ENCODE measurements at regions not wholly inside any gene's neighbourhood (a gene's known extent, or its start where the extent isn't known, plus 50 kb on each side); places are given as distances from the start of the nearest gene placed in this dataset.

- DNase-seq (ENCODE audit: low spot score), result no peak
- no peak overlapping the region for H3K9ac ChIP-seq (ENCODE audit: low read depth in 1 of 2, low read length in 2 of 2)
- H3K9me3 ChIP-seq (ENCODE audit: control insufficient read depth in 4 of 4, low read length in 3 of 4), result no peaks in the 10 kb centered on the region
- no peak overlapping the region for H3K4me3 ChIP-seq (ENCODE audit: low read depth in 1 of 3, low read length in 3 of 3)
- peak; percentile 8 to 45 for TF ChIP-seq HNF4A (conservative IDR thresholded peaks at IDR 0.05)
- no peak for TF ChIP-seq FOXA1 (IDR thresholded peaks at IDR 0.05)
- no peak for TF ChIP-seq REST (IDR thresholded peaks at IDR 0.05)
- TF ChIP-seq, protein P1, sequence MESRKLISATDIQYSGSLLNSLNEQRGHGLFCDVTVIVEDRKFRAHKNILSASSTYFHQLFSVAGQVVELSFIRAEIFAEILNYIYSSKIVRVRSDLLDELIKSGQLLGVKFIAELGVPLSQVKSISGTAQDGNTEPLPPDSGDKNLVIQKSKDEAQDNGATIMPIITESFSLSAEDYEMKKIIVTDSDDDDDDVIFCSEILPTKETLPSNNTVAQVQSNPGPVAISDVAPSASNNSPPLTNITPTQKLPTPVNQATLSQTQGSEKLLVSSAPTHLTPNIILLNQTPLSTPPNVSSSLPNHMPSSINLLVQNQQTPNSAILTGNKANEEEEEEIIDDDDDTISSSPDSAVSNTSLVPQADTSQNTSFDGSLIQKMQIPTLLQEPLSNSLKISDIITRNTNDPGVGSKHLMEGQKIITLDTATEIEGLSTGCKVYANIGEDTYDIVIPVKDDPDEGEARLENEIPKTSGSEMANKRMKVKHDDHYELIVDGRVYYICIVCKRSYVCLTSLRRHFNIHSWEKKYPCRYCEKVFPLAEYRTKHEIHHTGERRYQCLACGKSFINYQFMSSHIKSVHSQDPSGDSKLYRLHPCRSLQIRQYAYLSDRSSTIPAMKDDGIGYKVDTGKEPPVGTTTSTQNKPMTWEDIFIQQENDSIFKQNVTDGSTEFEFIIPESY (IDR thresholded peaks at IDR 0.05), result no peak
- no peak for TF ChIP-seq EGR1 (IDR thresholded peaks at IDR 0.05; ENCODE audit: low read depth in 2 of 2)
- no peak for TF ChIP-seq GABPA (IDR thresholded peaks at IDR 0.05 in 1 of 2, conservative IDR thresholded peaks at IDR 0.05 in 1 of 2)
- TF ChIP-seq YY1 (IDR thresholded peaks at IDR 0.05), result no peak
- TF ChIP-seq ATF3 (IDR thresholded peaks at IDR 0.05), result no peak
- no peak for TF ChIP-seq HNF4G (IDR thresholded peaks at IDR 0.05)
- no peak for TF ChIP-seq CTCF (IDR thresholded peaks at IDR 0.05; ENCODE audit: low read depth, low read length, missing input control)
- TF ChIP-seq SP1 (IDR thresholded peaks at IDR 0.05), result no peak
- peak; percentile 32 to 58 for TF ChIP-seq RXRA (IDR thresholded peaks at IDR 0.05)
- no peak for TF ChIP-seq JUND (IDR thresholded peaks at IDR 0.05)
- TF ChIP-seq TAF1 (conservative IDR thresholded peaks at IDR 0.05), result no peak
- peak in 1 of 2 donors; percentile 10 for TF ChIP-seq RAD21 (IDR thresholded peaks at IDR 0.05)
- no peak for TF ChIP-seq FOXA2 (IDR thresholded peaks at IDR 0.05)
- TF ChIP-seq NR2F2 (IDR thresholded peaks at IDR 0.05), result no peak
- no peak for TF ChIP-seq MAX (IDR thresholded peaks at IDR 0.05)
- 72% methylated on average over 12 of the region's 12 CpGs for WGBS
- H3K36me3 ChIP-seq (ENCODE audit: control insufficient read depth in 4 of 4, insufficient read depth in 3 of 4, low read depth in 1 of 4, low read length in 3 of 4), result no peaks in the 10 kb centered on the region
- no peak overlapping the region for H3K27ac ChIP-seq (ENCODE audit: low read depth in 1 of 2, low read length in 2 of 2)
- no peaks in the 10 kb centered on the region for H3K27me3 ChIP-seq (ENCODE audit: control insufficient read depth in 4 of 4, insufficient read depth in 4 of 4, low read length in 3 of 4)
- peaks cover 0 to 4% (median 2%) of the 10 kb centered on the region in 4 donors for H3K4me1 ChIP-seq (ENCODE audit: control insufficient read depth in 4 of 4, insufficient read depth in 4 of 4, low read length in 3 of 4)
These were observed 75.5 kb upstream of the MED9 start for GRCh38 chr17:17401271-17401781.
